ENCODE measurements at regions not wholly inside any gene's neighbourhood (a gene's known extent, or its start where the extent isn't known, plus 50 kb on each side); places are given as distances from the start of the nearest gene placed in this dataset.

- no peaks in the 10 kb centered on the region for H3K4me1 ChIP-seq
- intact Hi-C loops (cut with DNase I) = no loop called here
- no peak for DNase-seq
- no peak overlapping the region for H3K27ac ChIP-seq
- no peaks in the 10 kb centered on the region for H3K36me3 ChIP-seq
- ATAC-seq = no peak
- TF ChIP-seq CTCF (IDR thresholded peaks at IDR 0.05) = no peak
- no peaks in the 10 kb centered on the region for H3K9me3 ChIP-seq
- H3K27me3 ChIP-seq = no peaks in the 10 kb centered on the region
- H3K4me3 ChIP-seq = no peak overlapping the region
Observed at GRCh38 chr2:15864176-15864769, 76.1 kb upstream of the MYCN start.

GRCh38 chr2:15865923-15866322 is 74.4 kb upstream of the MYCN start:
- Histone ChIP-seq H3K9me3 (no peaks in the 10 kb centered on the region), H3K27ac (no peak overlapping the region), H3K4me3 (no peak overlapping the region), H3K36me3 (no peaks in the 10 kb centered on the region), H3K27me3 (no peaks in the 10 kb centered on the region), H3K4me1 (no peaks in the 10 kb centered on the region)
- ATAC-seq = no peak
- intact Hi-C loops (cut with DNase I) = no loop called here
- no peak for TF ChIP-seq CTCF (IDR thresholded peaks at IDR 0.05)
- no peak for DNase-seq

GRCh38 chr2:15866563-15867193 is 73.7 kb upstream of the MYCN start:
- ATAC-seq (no peak), DNase-seq (no peak)
- no peak for TF ChIP-seq CTCF (IDR thresholded peaks at IDR 0.05)
- no peaks in the 10 kb centered on the region for H3K4me1 ChIP-seq
- H3K27me3 ChIP-seq = no peaks in the 10 kb centered on the region
- H3K4me3 ChIP-seq = no peak overlapping the region
- H3K9me3 ChIP-seq = no peaks in the 10 kb centered on the region
- H3K36me3 ChIP-seq = no peaks in the 10 kb centered on the region
- H3K27ac ChIP-seq = no peak overlapping the region
- intact Hi-C loops (cut with DNase I) = no loop called here

- DNase-seq = no peak
- H3K27me3 ChIP-seq = no peaks in the 10 kb centered on the region
- no peak for ATAC-seq
- no peaks in the 10 kb centered on the region for H3K9me3 ChIP-seq
- no peak for TF ChIP-seq CTCF (IDR thresholded peaks at IDR 0.05)
- H3K4me3 ChIP-seq = no peak overlapping the region
- intact Hi-C loops (cut with DNase I) = no loop called here
- no peaks in the 10 kb centered on the region for H3K36me3 ChIP-seq
- no peak overlapping the region for H3K27ac ChIP-seq
- no peaks in the 10 kb centered on the region for H3K4me1 ChIP-seq
Observed at GRCh38 chr2:15867194-15868171, 72.9 kb upstream of the MYCN start.

GRCh38 chr2:15868186-15868585 is 72.2 kb upstream of the MYCN start:
- no peaks in the 10 kb centered on the region for H3K27me3 ChIP-seq
- intact Hi-C loops (cut with DNase I) = no loop called here
- H3K27ac ChIP-seq = no peak overlapping the region
- no peak for ATAC-seq
- no peaks in the 10 kb centered on the region for H3K9me3 ChIP-seq
- no peaks in the 10 kb centered on the region for H3K36me3 ChIP-seq
- no peak overlapping the region for H3K4me3 ChIP-seq
- DNase-seq = no peak
- H3K4me1 ChIP-seq = no peaks in the 10 kb centered on the region
- TF ChIP-seq CTCF (IDR thresholded peaks at IDR 0.05) = no peak

All from upper lobe of right lung (tissue), 1 donor.